HEK293 (cell line): ENCODE measurements at regions not wholly inside any gene's neighbourhood (a gene's known extent, or its start where the extent isn't known, plus 50 kb on each side); places are given as distances from the start of the nearest gene placed in this dataset.

Source experiments
- CTCF ChIA-PET: fragments of 350-600 bp; formaldehyde crosslinking; extraction: SDS; loops from one replicate; lab custom pipeline; 2021; ENCODE audit warnings: antibody characterized with exemption; lab: Yijun Ruan, JAX
- POLR2A ChIA-PET: fragments of 300-600 bp; formaldehyde crosslinking; extraction: SDS; loops from one replicate; lab custom pipeline; 2020; ENCODE audit warnings: antibody characterized with exemption, inconsistent platforms; lab: Yijun Ruan, JAX
- H3K27ac ChIP-seq: fragments of 200-500 bp; sonication (Bioruptor generic); 2 replicates; pipeline ENCODE4 v1.5.1; 2014; ENCODE audit warnings: low read depth, low read length, control low read depth, inconsistent platforms; ENCODE audit errors: extremely low read depth
- H3K36me3 ChIP-seq, 2 experiments: fragments of 200-500 bp in 1 of 2; sonication (Bioruptor generic) in 1 of 2; 1 replicate in 1 of 2; 2 replicates in 1 of 2; pipeline ENCODE4 v1.5.1; 2014 to 2017; ENCODE audit warnings: inconsistent platforms in 2 of 2, low read length in 2 of 2; ENCODE audit not compliant: control insufficient read depth in 2 of 2, insufficient read depth in 1 of 2
- H3K4me1 ChIP-seq: fragments of 200-500 bp; sonication (Bioruptor generic); 2 replicates; pipeline ENCODE4 v1.5.1; 2014; ENCODE audit warnings: mild to moderate bottlenecking, low read length, inconsistent platforms; ENCODE audit not compliant: control insufficient read depth, insufficient read depth
- H3K4me3 ChIP-seq: 2 replicates; pipeline ENCODE4 v1.5.1; 2011; ENCODE audit warnings: low read depth, mild to moderate bottlenecking, control low read depth, low read length, moderate library complexity
- H3K9me3 ChIP-seq: fragments of 200-500 bp; sonication (Bioruptor generic); 2 replicates; pipeline ENCODE4 v1.5.1; 2014; ENCODE audit warnings: low read depth, low read length, inconsistent platforms; ENCODE audit not compliant: control insufficient read depth, insufficient read depth
- GLI2 ChIP-seq: fragments of 450-650 bp; formaldehyde crosslinking; IDR thresholded peaks from 2 replicates; pipeline ENCODE4; 2017; ENCODE audit warnings: missing biosample characterization, missing genetic modification characterization, low read depth, borderline replicate concordance
- ZNF174 ChIP-seq: fragments of 450-650 bp; formaldehyde crosslinking; IDR thresholded peaks from 2 replicates; pipeline ENCODE4 v1.5.0; 2017; ENCODE audit warnings: missing biosample characterization, mild to moderate bottlenecking, missing genetic modification characterization
- ZNF2 ChIP-seq: fragments of 450-650 bp; formaldehyde crosslinking; IDR thresholded peaks from 2 replicates; pipeline ENCODE4 v1.5.1; 2016; ENCODE audit warnings: missing biosample characterization, missing genetic modification characterization
- ZNF214 ChIP-seq: fragments of 450-650 bp; formaldehyde crosslinking; IDR thresholded peaks from 2 replicates; pipeline ENCODE4 v1.5.1; 2017; ENCODE audit warnings: missing biosample characterization, mild to moderate bottlenecking, missing genetic modification characterization, borderline replicate concordance
- ZNF24 ChIP-seq: fragments of 450-650 bp; formaldehyde crosslinking; IDR thresholded peaks from 2 replicates; pipeline ENCODE4 v1.5.1; 2016; ENCODE audit warnings: missing biosample characterization, missing genetic modification characterization
- ZNF391 ChIP-seq: fragments of 450-650 bp; formaldehyde crosslinking; IDR thresholded peaks from 2 replicates; pipeline ENCODE4 v1.5.1; 2016; ENCODE audit warnings: low read depth, missing biosample characterization, missing genetic modification characterization, borderline replicate concordance
- ZNF404 ChIP-seq: fragments of 450-650 bp; formaldehyde crosslinking; IDR thresholded peaks from 2 replicates; pipeline ENCODE4 v1.5.1; 2017; ENCODE audit warnings: missing biosample characterization, missing genetic modification characterization
- ZNF510 ChIP-seq: fragments of 450-650 bp; formaldehyde crosslinking; IDR thresholded peaks from 2 replicates; pipeline ENCODE4 v1.5.1; 2018; ENCODE audit warnings: mild to moderate bottlenecking, missing genetic modification characterization, missing biosample characterization; ENCODE audit not compliant: insufficient replicate concordance
- ZNF571 ChIP-seq: fragments of 450-650 bp; formaldehyde crosslinking; IDR thresholded peaks from 2 replicates; pipeline ENCODE4 v1.5.0; 2017; ENCODE audit warnings: missing biosample characterization, missing genetic modification characterization
- ZNF660 ChIP-seq: fragments of 450-650 bp; IDR thresholded peaks from 2 replicates; pipeline ENCODE4 v1.5.1; 2018; ENCODE audit warnings: missing biosample characterization, mild to moderate bottlenecking, missing genetic modification characterization
- ZNF777 ChIP-seq: fragments of 450-650 bp; formaldehyde crosslinking; IDR thresholded peaks from 2 replicates; pipeline ENCODE4 v1.5.1; 2017; ENCODE audit warnings: missing biosample characterization, missing genetic modification characterization, borderline replicate concordance
- ZNF792 ChIP-seq: fragments of 450-650 bp; formaldehyde crosslinking; IDR thresholded peaks from 2 replicates; pipeline ENCODE4 v1.5.1; 2016; ENCODE audit warnings: missing biosample characterization, missing genetic modification characterization
- ZNF843 ChIP-seq: fragments of 450-650 bp; formaldehyde crosslinking; IDR thresholded peaks from 2 replicates; pipeline ENCODE4 v1.5.1; 2016; ENCODE audit warnings: missing biosample characterization, missing genetic modification characterization
- ZSCAN23 ChIP-seq: fragments of 450-650 bp; formaldehyde crosslinking; IDR thresholded peaks from 2 replicates; pipeline ENCODE4 v1.5.1; 2016; ENCODE audit warnings: missing biosample characterization, missing genetic modification characterization
- ZSCAN30 ChIP-seq: fragments of 450-650 bp; IDR thresholded peaks from 2 replicates; pipeline ENCODE4 v1.5.1; 2018; ENCODE audit warnings: missing biosample characterization, mild to moderate bottlenecking, missing genetic modification characterization, moderate library complexity
- ZXDB ChIP-seq: fragments of 450-650 bp; formaldehyde crosslinking; IDR thresholded peaks from 2 replicates; pipeline ENCODE4 v1.5.1; 2016; ENCODE audit warnings: missing biosample characterization, missing genetic modification characterization
- TF ChIP-seq, protein P1 (sequence below): fragments of 450-650 bp; formaldehyde crosslinking; IDR thresholded peaks from 2 replicates; pipeline ENCODE4 v1.5.1; 2016; ENCODE audit warnings: missing biosample characterization, missing genetic modification characterization, borderline replicate concordance
- TF ChIP-seq, protein P2 (sequence below): fragments of 450-650 bp; formaldehyde crosslinking; IDR thresholded peaks from 2 replicates; pipeline ENCODE4 v1.5.1; 2017; ENCODE audit warnings: missing biosample characterization, missing genetic modification characterization
- TF ChIP-seq, protein P3 (sequence below): fragments of 450-650 bp; formaldehyde crosslinking; IDR thresholded peaks from 2 replicates; pipeline ENCODE4 v1.5.1; 2016; ENCODE audit warnings: missing biosample characterization, missing genetic modification characterization
- TF ChIP-seq, protein P4 (sequence below): fragments of 450-650 bp; formaldehyde crosslinking; IDR thresholded peaks from 2 replicates; pipeline ENCODE4 v1.5.1; 2016; ENCODE audit warnings: missing biosample characterization, missing genetic modification characterization
- TF ChIP-seq, protein P5 (sequence below): fragments of 450-650 bp; IDR thresholded peaks from 2 replicates; pipeline ENCODE4 v1.5.1; 2018; ENCODE audit warnings: missing biosample characterization, mild to moderate bottlenecking, missing genetic modification characterization
- TF ChIP-seq, protein P6 (sequence below): fragments of 450-650 bp; formaldehyde crosslinking; IDR thresholded peaks from 2 replicates; pipeline ENCODE4 v1.5.1; 2016; ENCODE audit warnings: missing biosample characterization, missing genetic modification characterization
- TF ChIP-seq, protein P7 (sequence below): fragments of 450-650 bp; formaldehyde crosslinking; IDR thresholded peaks from 2 replicates; pipeline ENCODE4 v1.5.1; 2016; ENCODE audit warnings: missing biosample characterization, missing genetic modification characterization

DNA sequence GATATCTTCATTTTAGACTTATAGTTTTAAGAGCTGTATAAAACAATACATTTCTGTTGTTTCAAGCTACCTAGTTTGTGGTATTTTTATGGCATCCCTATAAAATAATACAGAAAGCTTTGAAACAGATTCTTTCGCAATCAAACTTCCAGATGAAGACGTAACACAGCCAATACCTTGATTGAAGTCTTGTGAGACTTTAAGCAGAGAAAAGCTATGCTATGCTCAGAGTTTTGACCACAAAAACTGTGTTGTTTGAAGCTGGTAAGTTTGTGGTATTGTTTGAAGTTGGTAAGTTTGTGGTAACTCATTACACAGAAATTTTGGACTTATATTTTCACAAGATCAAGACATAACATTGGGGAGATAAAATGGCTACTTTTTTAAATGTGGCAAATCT, 201.8 kb upstream of the UGT8 start (continued):
- TF ChIP-seq, protein P1, sequence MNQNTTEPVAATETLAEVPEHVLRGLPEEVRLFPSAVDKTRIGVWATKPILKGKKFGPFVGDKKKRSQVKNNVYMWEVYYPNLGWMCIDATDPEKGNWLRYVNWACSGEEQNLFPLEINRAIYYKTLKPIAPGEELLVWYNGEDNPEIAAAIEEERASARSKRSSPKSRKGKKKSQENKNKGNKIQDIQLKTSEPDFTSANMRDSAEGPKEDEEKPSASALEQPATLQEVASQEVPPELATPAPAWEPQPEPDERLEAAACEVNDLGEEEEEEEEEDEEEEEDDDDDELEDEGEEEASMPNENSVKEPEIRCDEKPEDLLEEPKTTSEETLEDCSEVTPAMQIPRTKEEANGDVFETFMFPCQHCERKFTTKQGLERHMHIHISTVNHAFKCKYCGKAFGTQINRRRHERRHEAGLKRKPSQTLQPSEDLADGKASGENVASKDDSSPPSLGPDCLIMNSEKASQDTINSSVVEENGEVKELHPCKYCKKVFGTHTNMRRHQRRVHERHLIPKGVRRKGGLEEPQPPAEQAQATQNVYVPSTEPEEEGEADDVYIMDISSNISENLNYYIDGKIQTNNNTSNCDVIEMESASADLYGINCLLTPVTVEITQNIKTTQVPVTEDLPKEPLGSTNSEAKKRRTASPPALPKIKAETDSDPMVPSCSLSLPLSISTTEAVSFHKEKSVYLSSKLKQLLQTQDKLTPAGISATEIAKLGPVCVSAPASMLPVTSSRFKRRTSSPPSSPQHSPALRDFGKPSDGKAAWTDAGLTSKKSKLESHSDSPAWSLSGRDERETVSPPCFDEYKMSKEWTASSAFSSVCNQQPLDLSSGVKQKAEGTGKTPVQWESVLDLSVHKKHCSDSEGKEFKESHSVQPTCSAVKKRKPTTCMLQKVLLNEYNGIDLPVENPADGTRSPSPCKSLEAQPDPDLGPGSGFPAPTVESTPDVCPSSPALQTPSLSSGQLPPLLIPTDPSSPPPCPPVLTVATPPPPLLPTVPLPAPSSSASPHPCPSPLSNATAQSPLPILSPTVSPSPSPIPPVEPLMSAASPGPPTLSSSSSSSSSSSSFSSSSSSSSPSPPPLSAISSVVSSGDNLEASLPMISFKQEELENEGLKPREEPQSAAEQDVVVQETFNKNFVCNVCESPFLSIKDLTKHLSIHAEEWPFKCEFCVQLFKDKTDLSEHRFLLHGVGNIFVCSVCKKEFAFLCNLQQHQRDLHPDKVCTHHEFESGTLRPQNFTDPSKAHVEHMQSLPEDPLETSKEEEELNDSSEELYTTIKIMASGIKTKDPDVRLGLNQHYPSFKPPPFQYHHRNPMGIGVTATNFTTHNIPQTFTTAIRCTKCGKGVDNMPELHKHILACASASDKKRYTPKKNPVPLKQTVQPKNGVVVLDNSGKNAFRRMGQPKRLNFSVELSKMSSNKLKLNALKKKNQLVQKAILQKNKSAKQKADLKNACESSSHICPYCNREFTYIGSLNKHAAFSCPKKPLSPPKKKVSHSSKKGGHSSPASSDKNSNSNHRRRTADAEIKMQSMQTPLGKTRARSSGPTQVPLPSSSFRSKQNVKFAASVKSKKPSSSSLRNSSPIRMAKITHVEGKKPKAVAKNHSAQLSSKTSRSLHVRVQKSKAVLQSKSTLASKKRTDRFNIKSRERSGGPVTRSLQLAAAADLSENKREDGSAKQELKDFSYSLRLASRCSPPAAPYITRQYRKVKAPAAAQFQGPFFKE (tag by site-specific recombination) = no peak
- TF ChIP-seq ZNF404 (tag by site-specific recombination) (no peak), ZNF2 (tag by site-specific recombination) (no peak), ZNF792 (tag by site-specific recombination) (no peak), ZNF777 (tag by site-specific recombination) (no peak), GLI2 (tag by site-specific recombination) (no peak), ZNF843 (tag by site-specific recombination) (no peak), ZNF660 (tag by site-specific recombination) (no peak), ZSCAN23 (tag by site-specific recombination) (no peak), ZNF391 (no peak)
- TF ChIP-seq, protein P2, sequence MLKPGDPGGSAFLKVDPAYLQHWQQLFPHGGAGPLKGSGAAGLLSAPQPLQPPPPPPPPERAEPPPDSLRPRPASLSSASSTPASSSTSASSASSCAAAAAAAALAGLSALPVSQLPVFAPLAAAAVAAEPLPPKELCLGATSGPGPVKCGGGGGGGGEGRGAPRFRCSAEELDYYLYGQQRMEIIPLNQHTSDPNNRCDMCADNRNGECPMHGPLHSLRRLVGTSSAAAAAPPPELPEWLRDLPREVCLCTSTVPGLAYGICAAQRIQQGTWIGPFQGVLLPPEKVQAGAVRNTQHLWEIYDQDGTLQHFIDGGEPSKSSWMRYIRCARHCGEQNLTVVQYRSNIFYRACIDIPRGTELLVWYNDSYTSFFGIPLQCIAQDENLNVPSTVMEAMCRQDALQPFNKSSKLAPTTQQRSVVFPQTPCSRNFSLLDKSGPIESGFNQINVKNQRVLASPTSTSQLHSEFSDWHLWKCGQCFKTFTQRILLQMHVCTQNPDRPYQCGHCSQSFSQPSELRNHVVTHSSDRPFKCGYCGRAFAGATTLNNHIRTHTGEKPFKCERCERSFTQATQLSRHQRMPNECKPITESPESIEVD (tag by site-specific recombination) = no peak
- TF ChIP-seq, protein P3, sequence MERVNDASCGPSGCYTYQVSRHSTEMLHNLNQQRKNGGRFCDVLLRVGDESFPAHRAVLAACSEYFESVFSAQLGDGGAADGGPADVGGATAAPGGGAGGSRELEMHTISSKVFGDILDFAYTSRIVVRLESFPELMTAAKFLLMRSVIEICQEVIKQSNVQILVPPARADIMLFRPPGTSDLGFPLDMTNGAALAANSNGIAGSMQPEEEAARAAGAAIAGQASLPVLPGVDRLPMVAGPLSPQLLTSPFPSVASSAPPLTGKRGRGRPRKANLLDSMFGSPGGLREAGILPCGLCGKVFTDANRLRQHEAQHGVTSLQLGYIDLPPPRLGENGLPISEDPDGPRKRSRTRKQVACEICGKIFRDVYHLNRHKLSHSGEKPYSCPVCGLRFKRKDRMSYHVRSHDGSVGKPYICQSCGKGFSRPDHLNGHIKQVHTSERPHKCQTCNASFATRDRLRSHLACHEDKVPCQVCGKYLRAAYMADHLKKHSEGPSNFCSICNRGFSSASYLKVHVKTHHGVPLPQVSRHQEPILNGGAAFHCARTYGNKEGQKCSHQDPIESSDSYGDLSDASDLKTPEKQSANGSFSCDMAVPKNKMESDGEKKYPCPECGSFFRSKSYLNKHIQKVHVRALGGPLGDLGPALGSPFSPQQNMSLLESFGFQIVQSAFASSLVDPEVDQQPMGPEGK (tag by site-specific recombination) = no peak
- TF ChIP-seq, protein P4, sequence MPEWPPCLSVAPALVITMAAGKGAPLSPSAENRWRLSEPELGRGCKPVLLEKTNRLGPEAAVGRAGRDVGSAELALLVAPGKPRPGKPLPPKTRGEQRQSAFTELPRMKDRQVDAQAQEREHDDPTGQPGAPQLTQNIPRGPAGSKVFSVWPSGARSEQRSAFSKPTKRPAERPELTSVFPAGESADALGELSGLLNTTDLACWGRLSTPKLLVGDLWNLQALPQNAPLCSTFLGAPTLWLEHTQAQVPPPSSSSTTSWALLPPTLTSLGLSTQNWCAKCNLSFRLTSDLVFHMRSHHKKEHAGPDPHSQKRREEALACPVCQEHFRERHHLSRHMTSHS (tag by site-specific recombination) = no peak
- TF ChIP-seq, protein P5, sequence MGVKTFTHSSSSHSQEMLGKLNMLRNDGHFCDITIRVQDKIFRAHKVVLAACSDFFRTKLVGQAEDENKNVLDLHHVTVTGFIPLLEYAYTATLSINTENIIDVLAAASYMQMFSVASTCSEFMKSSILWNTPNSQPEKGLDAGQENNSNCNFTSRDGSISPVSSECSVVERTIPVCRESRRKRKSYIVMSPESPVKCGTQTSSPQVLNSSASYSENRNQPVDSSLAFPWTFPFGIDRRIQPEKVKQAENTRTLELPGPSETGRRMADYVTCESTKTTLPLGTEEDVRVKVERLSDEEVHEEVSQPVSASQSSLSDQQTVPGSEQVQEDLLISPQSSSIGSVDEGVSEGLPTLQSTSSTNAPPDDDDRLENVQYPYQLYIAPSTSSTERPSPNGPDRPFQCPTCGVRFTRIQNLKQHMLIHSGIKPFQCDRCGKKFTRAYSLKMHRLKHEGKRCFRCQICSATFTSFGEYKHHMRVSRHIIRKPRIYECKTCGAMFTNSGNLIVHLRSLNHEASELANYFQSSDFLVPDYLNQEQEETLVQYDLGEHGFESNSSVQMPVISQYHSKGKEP (tag by site-specific recombination) = no peak

DNA sequence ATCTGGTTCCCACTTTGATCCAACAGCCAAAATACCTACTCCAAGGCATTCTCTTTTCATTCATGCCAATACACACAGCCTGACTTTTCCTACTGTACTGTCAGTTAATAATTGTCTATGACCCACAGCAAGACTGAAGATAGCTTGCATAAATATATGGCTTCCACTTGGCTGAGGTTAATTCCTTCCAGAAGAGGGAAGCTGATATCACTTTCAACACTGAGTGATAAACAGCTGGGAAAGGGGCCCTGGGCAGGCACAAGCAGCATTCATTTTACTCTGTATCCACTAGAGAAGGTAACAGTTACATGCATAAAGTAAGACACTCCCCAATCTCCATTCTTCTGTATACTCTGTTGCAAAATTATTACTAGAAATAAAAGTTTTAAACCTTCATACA, 200.2 kb upstream of the UGT8 start:
- ChIA-PET CTCF (interaction anchor here (0.8 kb wide), 1 partner anchor 304 kb away, joined by 3 read pairs; no protein-coding TSS in a partner anchor), POLR2A (no interaction called here)
- Histone ChIP-seq H3K9me3 (no peaks in the 10 kb centered on the region), H3K36me3 (no peaks in the 10 kb centered on the region), H3K4me1 (no peaks in the 10 kb centered on the region), H3K27ac (no peak overlapping the region), H3K4me3 (no peak overlapping the region)
- TF ChIP-seq ZSCAN30 (no peak), ZNF571 (tag by site-specific recombination) (no peak), ZNF24 (tag by site-specific recombination) (no peak), ZNF174 (tag by site-specific recombination) (no peak), ZXDB (no peak), ZNF510 (no peak), ZNF214 (tag by site-specific recombination) (no peak)
- TF ChIP-seq, protein P6, sequence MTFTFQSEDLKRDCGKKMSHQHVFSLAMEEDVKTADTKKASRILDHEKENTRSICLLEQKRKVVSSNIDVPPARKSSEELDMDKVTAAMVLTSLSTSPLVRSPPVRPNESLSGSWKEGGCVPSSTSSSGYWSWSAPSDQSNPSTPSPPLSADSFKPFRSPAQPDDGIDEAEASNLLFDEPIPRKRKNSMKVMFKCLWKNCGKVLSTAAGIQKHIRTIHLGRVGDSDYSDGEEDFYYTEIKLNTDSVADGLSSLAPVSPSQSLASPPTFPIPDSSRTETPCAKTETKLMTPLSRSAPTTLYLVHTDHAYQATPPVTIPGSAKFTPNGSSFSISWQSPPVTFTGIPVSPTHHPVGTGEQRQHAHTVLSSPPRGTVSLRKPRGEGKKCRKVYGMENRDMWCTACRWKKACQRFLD (tag by site-specific recombination) = no peak
- TF ChIP-seq, protein P7, sequence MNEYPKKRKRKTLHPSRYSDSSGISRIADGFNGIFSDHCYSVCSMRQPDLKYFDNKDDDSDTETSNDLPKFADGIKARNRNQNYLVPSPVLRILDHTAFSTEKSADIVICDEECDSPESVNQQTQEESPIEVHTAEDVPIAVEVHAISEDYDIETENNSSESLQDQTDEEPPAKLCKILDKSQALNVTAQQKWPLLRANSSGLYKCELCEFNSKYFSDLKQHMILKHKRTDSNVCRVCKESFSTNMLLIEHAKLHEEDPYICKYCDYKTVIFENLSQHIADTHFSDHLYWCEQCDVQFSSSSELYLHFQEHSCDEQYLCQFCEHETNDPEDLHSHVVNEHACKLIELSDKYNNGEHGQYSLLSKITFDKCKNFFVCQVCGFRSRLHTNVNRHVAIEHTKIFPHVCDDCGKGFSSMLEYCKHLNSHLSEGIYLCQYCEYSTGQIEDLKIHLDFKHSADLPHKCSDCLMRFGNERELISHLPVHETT (tag by site-specific recombination) = no peak
